GM21423 (cell line): ENCODE measurements at regions not wholly inside any gene's neighbourhood (a gene's known extent, or its start where the extent isn't known, plus 50 kb on each side); places are given as distances from the start of the nearest gene placed in this dataset.

Experiments used
- ATAC-seq: cut with Tn5 transposase; IDR thresholded peaks from one replicate; pipeline ENCODE4 v1.9.1; 2021; ENCODE audit warnings: mild to moderate bottlenecking, moderate library complexity; ENCODE audit not compliant: unreplicated experiment

GRCh38 chr20:51108638-51109363 lies 85.9 kb upstream of the KCNG1 start:
- ATAC-seq: no peak

- ATAC-seq: no peak
Observed at GRCh38 chr20:51106011-51106410, 83.1 kb upstream of the KCNG1 start.

GRCh38 chr20:51104960-51105920 lies 82.3 kb upstream of the KCNG1 start:
- no peak for ATAC-seq

GRCh38 chr20:51100617-51101016 lies 77.7 kb upstream of the KCNG1 start:
- ATAC-seq: no peak

GRCh38 chr20:51098284-51098810 lies 75.4 kb upstream of the KCNG1 start:
- no peak for ATAC-seq

- no peak for ATAC-seq
Observed at GRCh38 chr20:51097351-51098120, 74.6 kb upstream of the KCNG1 start.

- no peak for ATAC-seq
Observed at GRCh38 chr20:51096582-51097267, 73.8 kb upstream of the KCNG1 start.

GRCh38 chr20:51095633-51096521 lies 73.0 kb upstream of the KCNG1 start:
- no peak for ATAC-seq

- no peak for ATAC-seq
Observed at GRCh38 chr20:51094221-51094620, 71.3 kb upstream of the KCNG1 start.

GRCh38 chr20:51093240-51093763 lies 70.4 kb upstream of the KCNG1 start:
- no peak for ATAC-seq

GRCh38 chr20:51092338-51092737 lies 69.4 kb upstream of the KCNG1 start:
- no peak for ATAC-seq

- ATAC-seq: no peak
Observed at GRCh38 chr20:51091406-51092195, 68.7 kb upstream of the KCNG1 start.

- no peak for ATAC-seq
Observed at GRCh38 chr20:51089840-51090239, 66.9 kb upstream of the KCNG1 start.

- ATAC-seq: no peak
Observed at GRCh38 chr20:51089272-51089781, 66.4 kb upstream of the KCNG1 start.

GRCh38 chr20:51087266-51087665 lies 64.4 kb upstream of the KCNG1 start:
- ATAC-seq: no peak

- ATAC-seq: no peak
Observed at GRCh38 chr20:51085769-51086168, 62.9 kb upstream of the KCNG1 start.

- ATAC-seq: no peak
Observed at GRCh38 chr20:51084593-51085377, 61.9 kb upstream of the KCNG1 start.
